ENCODE measurements at regions not wholly inside any gene's neighbourhood (a gene's known extent, or its start where the extent isn't known, plus 50 kb on each side); places are given as distances from the start of the nearest gene placed in this dataset.

GRCh38 chr5:50320131-50320749 lies 120.8 kb downstream of the EMB start:
- TF ChIP-seq EZH2 (IDR thresholded peaks at IDR 0.05; ENCODE audit: insufficient read depth, poor library complexity, severe bottlenecking) (no peak), EZH2phosphoT487 (IDR thresholded peaks at IDR 0.05; ENCODE audit: insufficient read depth, low read depth) (no peak)

Data from GM23248 (cell line).